ENCODE measurements at regions not wholly inside any gene's neighbourhood (a gene's known extent, or its start where the extent isn't known, plus 50 kb on each side); places are given as distances from the start of the nearest gene placed in this dataset.

DNA sequence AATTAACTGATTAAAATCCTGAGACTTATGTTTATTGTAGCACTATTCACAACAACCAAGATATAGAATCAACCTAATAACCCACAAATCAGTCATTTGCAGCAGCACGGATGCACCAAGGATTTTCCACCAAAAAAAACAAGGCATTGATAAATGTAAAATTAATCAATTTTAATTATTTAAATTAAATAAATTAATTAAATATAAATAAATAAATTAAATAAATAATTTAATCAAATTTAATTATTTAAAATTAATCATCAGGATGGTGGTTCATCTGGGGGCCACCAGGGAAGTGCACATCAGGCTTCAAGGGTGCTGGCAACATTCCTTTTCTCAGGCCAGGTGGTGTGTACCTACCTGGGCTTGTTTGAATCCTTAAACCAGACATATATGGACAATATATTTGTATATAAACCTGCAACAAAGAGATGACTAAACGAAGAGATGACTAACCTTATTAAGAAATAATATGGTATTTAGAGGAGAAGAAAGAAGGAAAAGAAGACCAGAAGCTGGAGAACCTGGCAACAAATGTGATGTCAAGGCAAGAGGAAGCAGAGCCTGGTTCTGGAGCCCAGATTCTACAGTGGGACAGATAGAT is 89.2 kb downstream of the CD164 start (continued):
- TF ChIP-seq GTF2F1 (IDR thresholded peaks at IDR 0.05; ENCODE audit: borderline replicate concordance, low read depth, low read length): no peak
- no peak for TF ChIP-seq PHF8 (conservative IDR thresholded peaks at IDR 0.05; ENCODE audit: low read depth, low read length)
